Activated T-cell treated with anti-CD3 and anti-CD28 coated beads, Interleukin-2, amount 50 U/mL, for 24 hours (primary cell): ENCODE measurements at regions not wholly inside any gene's neighbourhood (a gene's known extent, or its start where the extent isn't known, plus 50 kb on each side); places are given as distances from the start of the nearest gene placed in this dataset.

ENCODE experiments used
- DNase-seq: peaks from one replicate; pipeline ENCODE4 v3.0.0-alpha.2; 2020
- H3K27ac Mint-ChIP-seq: 2 replicates; pipeline ENCODE4 v1.8.0; 2020; ENCODE audit warnings: mild to moderate bottlenecking, mixed read lengths
- H3K27me3 Mint-ChIP-seq: 2 replicates; pipeline ENCODE4 v1.8.0; 2020; ENCODE audit warnings: mixed read lengths
- H3K36me3 Mint-ChIP-seq: 2 replicates; pipeline ENCODE4 v1.8.0; 2020; ENCODE audit warnings: low read depth, mixed read lengths
- H3K4me1 Mint-ChIP-seq: 2 replicates; pipeline ENCODE4 v1.8.0; 2020; ENCODE audit warnings: low read depth, mixed read lengths
- H3K4me3 Mint-ChIP-seq: 2 replicates; pipeline ENCODE4 v1.8.0; 2020; ENCODE audit warnings: mild to moderate bottlenecking, moderate library complexity, mixed read lengths
- H3K9me3 Mint-ChIP-seq: 2 replicates; pipeline ENCODE4 v1.8.0; 2020; ENCODE audit warnings: mixed read lengths

DNA sequence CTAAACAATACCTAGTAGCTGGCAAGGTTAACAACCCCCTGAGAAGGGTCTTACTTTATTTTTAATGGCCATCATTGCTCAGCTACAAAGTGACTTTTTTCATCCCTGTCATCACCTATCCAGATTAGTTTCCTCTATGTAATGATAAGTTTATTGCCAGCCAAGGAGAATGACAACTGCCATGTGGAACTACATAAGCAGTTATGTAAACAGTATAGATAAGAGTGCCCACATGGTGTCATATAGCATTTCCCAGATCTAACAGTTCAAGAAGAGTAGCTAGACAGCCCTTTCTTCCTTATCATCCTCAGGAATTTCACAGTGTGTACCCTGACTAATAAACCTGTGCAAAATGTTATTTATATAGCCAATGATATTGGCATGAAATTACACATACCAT lies 240.2 kb upstream of the PIK3C3 start:
- H3K4me3 Mint-ChIP-seq, result no peak overlapping the region
- no peaks in the 10 kb centered on the region for H3K9me3 Mint-ChIP-seq
- H3K27ac Mint-ChIP-seq, result no peak overlapping the region
- no peak for DNase-seq
- no peaks in the 10 kb centered on the region for H3K4me1 Mint-ChIP-seq
- H3K36me3 Mint-ChIP-seq, result no peaks in the 10 kb centered on the region
- H3K27me3 Mint-ChIP-seq, result no peaks in the 10 kb centered on the region

DNA sequence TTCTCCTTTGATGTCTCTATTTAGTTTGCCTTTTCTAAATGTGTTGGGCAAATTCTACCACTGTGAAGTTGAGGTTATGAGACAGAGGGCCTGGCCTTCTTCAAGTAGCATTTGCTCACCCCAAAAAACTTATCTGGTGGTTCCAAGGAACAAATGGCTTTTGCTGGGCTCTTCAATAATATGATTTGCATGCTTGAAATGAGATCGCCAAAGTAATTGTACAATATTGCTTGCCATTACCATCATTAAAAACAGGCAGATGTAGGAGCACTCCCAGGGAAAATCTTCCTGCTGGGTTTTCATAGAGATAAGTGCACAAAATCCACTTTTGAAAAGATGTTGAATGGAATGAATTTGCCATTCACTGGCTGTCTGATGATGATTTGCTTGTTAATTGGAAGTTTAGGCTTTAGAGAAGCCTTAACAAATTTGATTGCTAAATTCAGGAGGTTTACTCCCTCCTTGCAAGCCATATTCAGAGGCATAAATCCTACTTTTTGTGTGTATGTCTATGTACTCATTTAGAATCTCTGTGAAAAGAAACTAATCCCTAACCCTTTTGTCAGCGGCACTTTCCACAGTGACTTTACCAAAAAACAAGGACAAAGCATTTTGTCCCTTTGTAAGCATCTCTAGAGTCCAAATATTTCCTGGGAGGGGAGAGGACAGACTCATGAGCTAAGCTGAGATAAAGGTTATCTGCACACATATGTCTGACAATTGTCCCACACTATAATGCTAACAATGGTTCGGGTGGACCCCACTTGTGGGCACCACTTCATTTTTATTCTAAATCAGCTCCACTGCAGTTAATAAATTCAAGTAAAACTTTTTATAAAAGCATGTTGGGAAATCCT lies 240.8 kb upstream of the PIK3C3 start:
- no peaks in the 10 kb centered on the region for H3K9me3 Mint-ChIP-seq
- no peaks in the 10 kb centered on the region for H3K27me3 Mint-ChIP-seq
- no peaks in the 10 kb centered on the region for H3K4me1 Mint-ChIP-seq
- no peak for DNase-seq
- no peak overlapping the region for H3K4me3 Mint-ChIP-seq
- H3K27ac Mint-ChIP-seq, result no peak overlapping the region
- no peaks in the 10 kb centered on the region for H3K36me3 Mint-ChIP-seq

GRCh38 chr18:41706301-41706700 lies 248.7 kb upstream of the PIK3C3 start:
- H3K36me3 Mint-ChIP-seq, result no peaks in the 10 kb centered on the region
- no peak for DNase-seq
- no peak overlapping the region for H3K27ac Mint-ChIP-seq
- H3K4me1 Mint-ChIP-seq, result no peaks in the 10 kb centered on the region
- no peak overlapping the region for H3K4me3 Mint-ChIP-seq
- no peaks in the 10 kb centered on the region for H3K27me3 Mint-ChIP-seq
- H3K9me3 Mint-ChIP-seq, result peaks cover 3% of the 10 kb centered on the region

DNA sequence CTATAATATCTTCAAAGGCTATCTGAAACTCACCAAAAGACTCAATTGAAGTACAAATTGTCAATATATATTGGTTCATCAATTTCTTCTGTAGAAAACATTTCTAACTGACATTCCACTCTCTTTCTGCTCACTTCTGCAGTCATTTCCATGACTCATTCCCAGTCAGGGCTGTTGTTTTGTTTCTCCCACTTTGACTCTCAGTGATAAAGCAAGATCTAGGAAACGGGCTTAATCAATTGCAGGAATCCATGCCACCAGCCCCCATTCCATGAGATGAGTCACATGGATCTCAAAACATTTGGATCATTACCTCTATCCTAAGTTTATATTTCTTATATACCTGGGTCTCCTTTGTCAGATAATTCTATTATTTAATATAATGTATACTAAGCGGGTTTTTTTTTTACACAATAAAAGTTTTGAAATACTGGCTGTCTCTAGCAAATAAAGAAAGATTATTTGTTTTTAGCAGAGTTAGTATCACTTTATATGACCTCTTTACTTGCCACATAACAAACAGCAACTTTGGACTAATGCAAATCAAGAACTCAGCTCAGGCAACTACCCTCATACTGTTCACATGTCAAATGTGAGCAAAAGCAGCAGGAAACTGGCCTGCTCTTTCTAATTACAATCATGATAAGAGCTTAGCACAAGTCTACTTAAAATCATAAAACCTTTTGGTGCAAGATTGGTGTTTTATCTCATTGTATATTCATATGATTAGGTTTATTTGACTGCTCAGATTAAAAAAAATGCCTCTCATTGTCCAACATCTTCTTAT lies 251.1 kb upstream of the PIK3C3 start:
- no peaks in the 10 kb centered on the region for H3K36me3 Mint-ChIP-seq
- no peak overlapping the region for H3K27ac Mint-ChIP-seq
- H3K27me3 Mint-ChIP-seq, result no peaks in the 10 kb centered on the region
- H3K4me1 Mint-ChIP-seq, result no peaks in the 10 kb centered on the region
- peaks cover 3% of the 10 kb centered on the region for H3K9me3 Mint-ChIP-seq
- no peak overlapping the region for H3K4me3 Mint-ChIP-seq
- DNase-seq, result no peak

DNA sequence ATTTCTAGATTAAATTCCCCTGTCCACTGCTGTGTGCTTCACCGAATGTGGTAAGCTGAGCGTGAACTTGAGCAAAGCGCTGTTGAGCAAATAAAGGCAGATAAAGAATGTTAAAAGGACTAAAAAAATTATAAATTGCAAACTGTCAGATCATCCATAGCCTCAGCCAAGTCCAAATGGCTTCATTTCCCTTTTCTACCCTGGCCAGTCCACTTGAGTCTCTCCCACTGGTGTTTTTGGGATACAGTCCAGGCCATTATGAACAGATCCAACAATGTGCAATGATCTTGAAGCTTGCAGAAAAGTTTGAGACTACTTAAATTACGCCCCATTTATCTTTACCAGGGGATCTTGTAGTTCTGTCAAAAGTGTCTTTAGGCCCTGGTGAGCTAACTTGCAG lies 254.6 kb upstream of the PIK3C3 start:
- H3K27ac Mint-ChIP-seq, result no peak overlapping the region
- DNase-seq, result no peak
- no peaks in the 10 kb centered on the region for H3K36me3 Mint-ChIP-seq
- H3K9me3 Mint-ChIP-seq, result no peaks in the 10 kb centered on the region
- H3K4me1 Mint-ChIP-seq, result peaks cover 2% of the 10 kb centered on the region
- no peak overlapping the region for H3K4me3 Mint-ChIP-seq
- H3K27me3 Mint-ChIP-seq, result no peaks in the 10 kb centered on the region

DNA sequence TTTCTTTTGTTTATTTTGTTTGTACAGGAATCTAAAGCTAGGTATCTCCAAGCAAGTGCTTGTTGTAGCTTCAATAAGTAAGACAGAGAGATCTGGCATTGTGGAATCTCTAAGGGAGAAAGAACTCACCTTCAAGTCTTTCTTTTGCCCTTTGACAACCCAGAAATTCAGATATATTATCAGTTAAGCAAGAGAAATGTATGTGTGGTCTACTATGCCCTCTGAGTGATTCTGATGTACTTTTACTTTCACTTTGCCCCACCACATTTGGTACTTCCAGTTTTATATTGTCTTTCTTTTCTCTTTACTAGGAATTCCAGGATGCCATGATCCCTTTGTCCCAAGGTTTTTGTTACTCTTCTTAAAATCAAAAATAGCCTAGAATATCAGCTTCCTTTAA lies 259.6 kb upstream of the PIK3C3 start:
- Mint-ChIP-seq H3K4me3 (no peak overlapping the region), H3K27ac (no peak overlapping the region)
- DNase-seq, result no peak

DNA sequence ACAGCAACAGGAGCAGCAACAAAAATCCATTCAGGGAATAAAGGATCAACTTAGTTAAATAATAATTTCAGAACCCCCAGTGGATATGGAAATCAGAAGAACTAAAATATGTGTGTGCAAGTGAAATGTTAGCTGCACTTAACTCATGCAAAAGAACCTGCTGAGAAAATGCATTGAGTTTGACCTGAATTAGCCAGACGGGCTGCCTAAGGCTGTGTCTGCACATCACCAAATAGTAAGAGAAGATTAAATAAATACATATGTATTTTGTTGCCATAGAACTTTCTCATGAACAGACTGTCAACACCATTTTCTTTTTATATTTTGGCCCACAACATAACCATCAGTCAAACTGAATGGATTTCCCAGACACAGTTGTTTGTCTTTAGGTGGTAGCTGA lies 262.0 kb upstream of the PIK3C3 start:
- Mint-ChIP-seq H3K9me3 (no peaks in the 10 kb centered on the region), H3K27ac (no peak overlapping the region), H3K27me3 (no peaks in the 10 kb centered on the region), H3K4me1 (peaks cover 3% of the 10 kb centered on the region), H3K4me3 (no peak overlapping the region), H3K36me3 (no peaks in the 10 kb centered on the region)
- DNase-seq, result no peak

More for the DNA sequence above, 259.6 kb upstream of the PIK3C3 start:
- H3K27me3 Mint-ChIP-seq, result no peaks in the 10 kb centered on the region
- no peaks in the 10 kb centered on the region for H3K36me3 Mint-ChIP-seq
- H3K4me1 Mint-ChIP-seq, result peaks cover 3% of the 10 kb centered on the region
- H3K9me3 Mint-ChIP-seq, result no peaks in the 10 kb centered on the region

DNA sequence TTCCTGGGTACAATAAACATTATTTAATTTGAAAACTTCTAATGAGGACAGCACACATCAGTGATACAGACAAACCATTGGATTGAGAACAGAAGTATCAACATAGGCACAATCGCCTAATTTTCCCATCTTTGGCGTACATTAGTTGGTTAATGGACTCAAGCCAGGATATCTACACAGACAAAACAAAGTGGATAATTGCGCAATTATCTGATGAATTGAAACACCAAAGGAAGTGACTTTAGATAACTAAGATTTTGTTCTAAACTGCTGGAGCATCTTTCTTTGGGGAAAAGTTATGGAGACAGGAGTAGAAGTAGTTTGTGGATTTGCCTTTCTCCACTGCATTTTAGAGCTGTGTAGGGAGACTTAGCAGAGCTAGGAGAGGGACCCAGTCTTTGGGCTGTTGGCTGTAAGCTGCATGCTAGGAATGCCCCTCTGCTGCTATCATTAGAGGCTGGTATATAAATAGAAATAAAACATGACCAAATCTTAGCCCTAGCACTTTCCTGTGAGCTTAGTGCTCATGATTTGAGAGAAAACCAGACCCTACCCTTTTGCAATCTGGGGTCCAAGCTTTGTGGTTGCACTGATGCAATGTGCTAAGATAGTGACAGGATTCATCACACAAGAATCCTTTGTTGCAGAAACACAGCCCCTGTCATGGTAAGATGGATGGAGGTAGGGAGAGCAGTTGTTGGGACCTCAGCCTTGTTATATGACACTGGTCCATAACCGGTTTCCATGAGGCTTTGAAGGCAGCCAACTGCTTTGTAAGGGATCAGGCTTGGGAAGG lies 264.5 kb upstream of the PIK3C3 start:
- Mint-ChIP-seq H3K4me1 (peaks cover 3% of the 10 kb centered on the region), H3K27me3 (no peaks in the 10 kb centered on the region), H3K36me3 (no peaks in the 10 kb centered on the region), H3K9me3 (no peaks in the 10 kb centered on the region), H3K4me3 (no peak overlapping the region), H3K27ac (no peak overlapping the region)
- DNase-seq, result no peak

DNA sequence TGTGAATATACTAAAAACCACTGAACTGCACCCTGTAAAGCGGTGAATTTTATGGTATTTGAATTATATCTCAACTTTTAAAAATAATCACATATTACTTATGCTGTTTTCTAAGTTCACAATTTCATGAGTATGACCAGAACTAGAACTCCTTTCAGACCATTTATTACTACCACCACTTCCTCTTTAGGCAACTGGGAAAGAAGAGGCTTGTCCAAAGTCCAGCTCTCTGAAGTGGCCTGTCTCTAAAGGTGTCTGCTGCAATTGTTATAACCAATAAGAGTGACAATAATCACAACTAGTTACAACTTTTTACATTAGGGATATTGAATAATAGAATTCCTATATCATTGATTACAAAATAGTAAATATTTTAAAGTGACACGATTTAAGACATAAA lies 267.9 kb upstream of the PIK3C3 start:
- Mint-ChIP-seq H3K36me3 (no peaks in the 10 kb centered on the region), H3K27me3 (no peaks in the 10 kb centered on the region), H3K4me1 (no peaks in the 10 kb centered on the region), H3K9me3 (no peaks in the 10 kb centered on the region), H3K4me3 (no peak overlapping the region), H3K27ac (no peak overlapping the region)
- DNase-seq, result no peak

- Mint-ChIP-seq H3K27ac (no peak overlapping the region), H3K9me3 (no peaks in the 10 kb centered on the region), H3K4me3 (no peak overlapping the region)
Measured at GRCh38 chr18:41681138-41681880, 273.7 kb upstream of the PIK3C3 start.

GRCh38 chr18:41674506-41674905 lies 280.5 kb upstream of the PIK3C3 start:
- H3K36me3 Mint-ChIP-seq, result no peaks in the 10 kb centered on the region
- no peaks in the 10 kb centered on the region for H3K27me3 Mint-ChIP-seq
- H3K27ac Mint-ChIP-seq, result no peak overlapping the region
- H3K9me3 Mint-ChIP-seq, result peaks cover 2% of the 10 kb centered on the region
- H3K4me1 Mint-ChIP-seq, result no peaks in the 10 kb centered on the region
- DNase-seq, result no peak
- no peak overlapping the region for H3K4me3 Mint-ChIP-seq

More at GRCh38 chr18:41681138-41681880, 273.7 kb upstream of the PIK3C3 start:
- H3K36me3 Mint-ChIP-seq, result no peaks in the 10 kb centered on the region
- no peaks in the 10 kb centered on the region for H3K4me1 Mint-ChIP-seq
- no peaks in the 10 kb centered on the region for H3K27me3 Mint-ChIP-seq
- no peak for DNase-seq

DNA sequence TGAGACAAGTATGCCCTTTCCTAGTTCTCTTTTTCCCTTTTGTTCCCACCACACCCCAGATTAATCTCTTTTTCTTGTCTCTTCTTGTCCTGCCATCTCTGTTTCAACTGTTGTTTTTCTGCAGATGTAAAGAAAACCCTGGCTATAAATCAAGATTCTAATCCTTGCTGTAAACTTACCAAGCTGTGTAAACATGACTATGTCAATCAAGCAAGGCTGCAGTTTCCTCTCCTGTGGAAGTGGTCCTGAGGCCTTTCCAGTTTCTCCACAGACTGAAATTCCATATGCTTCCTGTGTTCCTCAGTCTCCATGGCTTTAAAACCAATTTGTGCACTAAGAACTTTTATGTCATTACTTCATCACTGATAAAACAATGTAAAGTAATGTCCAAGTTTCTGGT lies 288.8 kb upstream of the PIK3C3 start:
- no peak for DNase-seq
- Mint-ChIP-seq H3K4me3 (no peak overlapping the region), H3K9me3 (peaks cover 2% of the 10 kb centered on the region), H3K27me3 (no peaks in the 10 kb centered on the region), H3K4me1 (no peaks in the 10 kb centered on the region), H3K36me3 (no peaks in the 10 kb centered on the region), H3K27ac (no peak overlapping the region)

- H3K27ac Mint-ChIP-seq, result no peak overlapping the region
- no peak for DNase-seq
- H3K4me3 Mint-ChIP-seq, result no peak overlapping the region
- no peaks in the 10 kb centered on the region for H3K36me3 Mint-ChIP-seq
- H3K27me3 Mint-ChIP-seq, result no peaks in the 10 kb centered on the region
- no peaks in the 10 kb centered on the region for H3K4me1 Mint-ChIP-seq
- H3K9me3 Mint-ChIP-seq, result no peaks in the 10 kb centered on the region
Measured at GRCh38 chr18:41665210-41665609, 289.8 kb upstream of the PIK3C3 start.

GRCh38 chr18:41660654-41661053 lies 294.4 kb upstream of the PIK3C3 start:
- Mint-ChIP-seq H3K4me3 (no peak overlapping the region), H3K9me3 (peaks cover 4% of the 10 kb centered on the region)
- no peak for DNase-seq

More at GRCh38 chr18:41660654-41661053, 294.4 kb upstream of the PIK3C3 start:
- no peaks in the 10 kb centered on the region for H3K27me3 Mint-ChIP-seq
- H3K27ac Mint-ChIP-seq, result no peak overlapping the region
- H3K4me1 Mint-ChIP-seq, result no peaks in the 10 kb centered on the region
- H3K36me3 Mint-ChIP-seq, result no peaks in the 10 kb centered on the region
